SJSA1 (cell line): ENCODE measurements at regions not wholly inside any gene's neighbourhood (a gene's known extent, or its start where the extent isn't known, plus 50 kb on each side); places are given as distances from the start of the nearest gene placed in this dataset.

ENCODE experiments used
- DNase-seq, 2 experiments: peaks; one replicate each; pipeline ENCODE4 v3.0.0-alpha.2; 2015 to 2020; ENCODE audit warnings: low spot score in 2 of 2, low read depth in 1 of 2
- H3K27ac ChIP-seq: fragments of 250-450 bp; sonication (Bioruptor Pico); 2 replicates; pipeline ENCODE4 v1.5.1; 2020; ENCODE audit warnings: mild to moderate bottlenecking, moderate library complexity
- H3K27me3 ChIP-seq: fragments of 250-450 bp; sonication (Bioruptor Pico); replicated peaks from 2 replicates; pipeline ENCODE4 v1.5.1; 2020; ENCODE audit warnings: mild to moderate bottlenecking, moderate library complexity
- H3K36me3 ChIP-seq: fragments of 250-450 bp; sonication (Bioruptor Pico); 2 replicates; pipeline ENCODE4 v1.5.1; 2020; ENCODE audit warnings: mild to moderate bottlenecking
- H3K4me1 ChIP-seq: fragments of 250-450 bp; sonication (Bioruptor Pico); replicated peaks from 2 replicates; pipeline ENCODE4 v1.6.1; 2021; ENCODE audit warnings: mild to moderate bottlenecking
- H3K4me3 ChIP-seq: fragments of 250-450 bp; sonication (Bioruptor Pico); 2 replicates; pipeline ENCODE4 v1.5.1; 2020; ENCODE audit warnings: mild to moderate bottlenecking
- H3K9me3 ChIP-seq: fragments of 250-450 bp; sonication (Bioruptor Pico); replicated peaks from 2 replicates; pipeline ENCODE4 v1.5.1; 2020; ENCODE audit warnings: mild to moderate bottlenecking

DNA sequence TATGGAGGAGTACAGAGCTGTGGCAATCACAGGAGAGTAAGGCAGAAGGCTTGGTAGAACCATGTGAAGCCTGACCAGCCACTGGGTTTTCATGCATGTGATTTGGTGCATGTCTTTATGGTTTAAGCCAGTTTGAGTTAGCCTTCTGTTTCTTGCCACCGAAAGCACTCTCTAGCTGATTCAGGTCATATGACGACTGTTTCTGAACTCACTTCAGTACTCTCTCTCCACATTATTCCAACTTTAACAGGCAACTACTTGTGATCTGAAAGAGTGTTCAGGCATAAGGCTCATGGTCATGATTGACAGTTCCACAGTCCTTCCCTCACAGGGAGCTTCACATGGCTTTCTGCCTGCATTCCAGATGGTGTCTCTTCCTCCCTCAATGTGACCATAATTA lies 63.3 kb upstream of the TAB2 start:
- Histone ChIP-seq H3K4me3 (no peak overlapping the region), H3K4me1 (peaks cover 15% of the 10 kb centered on the region), H3K27me3 (no peaks in the 10 kb centered on the region), H3K36me3 (no peaks in the 10 kb centered on the region), H3K9me3 (no peaks in the 10 kb centered on the region), H3K27ac (no peak overlapping the region)
- DNase-seq, result no peak

DNA sequence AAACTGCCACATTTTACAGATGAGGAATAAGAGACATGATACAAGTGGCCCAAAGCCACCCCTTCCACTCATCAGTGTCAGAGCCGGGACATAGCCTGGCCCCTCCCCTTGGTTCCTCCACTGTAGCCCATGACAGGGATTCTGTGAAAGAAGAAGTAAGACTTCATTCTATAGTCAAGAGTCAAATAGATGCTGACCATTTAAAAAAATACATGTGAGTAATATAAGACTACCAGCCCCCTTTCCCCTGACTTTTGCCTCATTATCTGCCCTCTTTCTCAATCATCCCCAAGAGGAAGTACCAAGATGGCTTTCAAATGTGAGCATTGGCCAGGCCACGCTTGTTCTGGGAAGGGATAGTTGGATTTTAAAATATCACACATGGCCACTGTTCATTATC lies 57.8 kb upstream of the TAB2 start:
- no peaks in the 10 kb centered on the region for H3K27me3 ChIP-seq

DNA sequence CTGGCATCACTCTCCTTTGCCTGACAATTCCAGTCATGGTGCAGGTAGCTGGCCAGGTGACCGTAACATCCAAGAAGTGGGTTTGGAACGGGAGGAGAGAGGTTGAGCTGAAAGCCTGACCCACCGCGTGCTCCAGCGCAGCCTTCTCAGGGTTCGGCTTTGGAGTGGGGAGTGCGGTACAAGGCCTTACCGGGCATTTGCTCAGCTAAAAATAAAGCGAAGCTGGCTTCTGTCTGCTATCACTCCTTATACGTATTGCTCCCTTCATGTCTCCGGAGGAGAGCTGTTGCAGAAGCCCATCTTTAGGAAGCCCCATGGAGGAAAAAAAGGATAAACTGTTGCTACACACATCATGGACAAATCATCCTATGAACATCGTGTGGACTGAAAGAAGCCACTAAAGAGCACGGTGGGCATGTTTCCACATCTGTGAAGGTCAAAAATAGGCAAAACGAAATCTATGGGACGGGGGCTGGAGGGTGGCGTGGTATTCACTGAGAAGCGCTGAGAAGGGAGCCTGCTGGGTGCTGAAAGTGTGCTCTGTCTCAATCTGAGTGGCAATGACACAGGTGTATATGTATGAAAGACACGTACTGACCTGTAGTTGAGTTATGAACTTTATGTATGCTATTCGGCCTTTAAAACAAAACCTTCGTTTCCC lies 57.2 kb upstream of the TAB2 start:
- Histone ChIP-seq H3K4me1 (no peaks in the 10 kb centered on the region), H3K4me3 (no peak overlapping the region), H3K27ac (no peak overlapping the region), H3K27me3 (no peaks in the 10 kb centered on the region), H3K9me3 (no peaks in the 10 kb centered on the region), H3K36me3 (no peaks in the 10 kb centered on the region)
- no peak for DNase-seq

More for the DNA sequence above, 57.8 kb upstream of the TAB2 start:
- no peaks in the 10 kb centered on the region for H3K4me1 ChIP-seq
- no peak for DNase-seq
- H3K4me3 ChIP-seq, result no peak overlapping the region
- H3K9me3 ChIP-seq, result no peaks in the 10 kb centered on the region
- no peaks in the 10 kb centered on the region for H3K36me3 ChIP-seq
- no peak overlapping the region for H3K27ac ChIP-seq

DNA sequence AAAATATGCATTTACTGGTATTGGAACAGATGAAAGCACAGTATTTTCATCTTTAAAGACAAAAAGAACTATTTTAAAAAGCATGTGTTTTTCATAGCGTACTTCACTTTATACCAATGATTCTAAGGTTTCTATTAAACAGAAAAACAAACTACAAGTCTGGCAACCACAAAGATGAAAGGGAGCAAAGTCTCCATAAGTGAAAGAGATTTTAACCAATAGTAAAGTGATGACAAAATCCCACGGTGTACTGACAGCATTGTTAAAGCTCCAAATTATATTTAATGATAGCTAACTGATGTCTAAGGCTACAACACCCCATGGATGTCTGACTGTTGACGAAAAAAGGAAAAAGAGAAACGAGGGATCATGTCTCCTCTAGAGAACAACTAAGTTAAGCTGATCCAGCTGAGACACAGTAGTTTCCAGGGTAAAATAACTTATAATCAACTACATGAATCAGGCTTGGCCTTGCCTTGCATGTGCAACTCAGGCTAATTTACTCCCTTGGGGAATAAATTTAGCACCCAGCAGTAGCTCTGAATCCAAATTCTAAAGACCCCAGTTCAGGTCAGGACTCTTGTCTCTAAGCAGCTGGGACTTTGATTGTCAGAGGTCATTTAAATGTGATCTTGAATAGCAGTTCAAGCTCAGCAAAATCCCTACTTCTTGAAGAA lies 56.0 kb upstream of the TAB2 start:
- H3K9me3 ChIP-seq, result no peaks in the 10 kb centered on the region
- DNase-seq, result no peak
- no peaks in the 10 kb centered on the region for H3K4me1 ChIP-seq
- no peaks in the 10 kb centered on the region for H3K36me3 ChIP-seq
- no peak overlapping the region for H3K4me3 ChIP-seq
- H3K27me3 ChIP-seq, result no peaks in the 10 kb centered on the region
- H3K27ac ChIP-seq, result no peak overlapping the region

DNA sequence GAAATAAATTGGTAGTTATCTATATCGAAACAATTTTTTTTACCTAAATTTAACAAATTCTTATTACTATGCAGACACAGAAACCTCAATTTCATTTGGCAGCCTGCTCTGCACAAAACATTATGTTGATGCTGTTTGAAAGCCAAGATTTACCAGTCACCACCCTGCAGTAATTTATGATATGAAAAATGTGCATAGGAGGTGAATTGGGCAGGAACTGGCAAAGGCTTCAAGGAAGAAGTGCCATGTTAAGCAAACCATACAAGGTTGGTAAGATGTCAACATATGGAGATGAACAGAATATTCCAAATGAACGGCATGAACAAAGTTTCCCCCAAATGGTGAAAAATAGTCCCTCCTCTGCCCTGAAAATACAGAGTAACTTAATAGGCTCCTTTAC lies 54.2 kb upstream of the TAB2 start:
- Histone ChIP-seq H3K9me3 (no peaks in the 10 kb centered on the region), H3K27me3 (no peaks in the 10 kb centered on the region), H3K4me1 (no peaks in the 10 kb centered on the region), H3K4me3 (no peak overlapping the region), H3K27ac (no peak overlapping the region), H3K36me3 (no peaks in the 10 kb centered on the region)
- DNase-seq, result no peak

DNA sequence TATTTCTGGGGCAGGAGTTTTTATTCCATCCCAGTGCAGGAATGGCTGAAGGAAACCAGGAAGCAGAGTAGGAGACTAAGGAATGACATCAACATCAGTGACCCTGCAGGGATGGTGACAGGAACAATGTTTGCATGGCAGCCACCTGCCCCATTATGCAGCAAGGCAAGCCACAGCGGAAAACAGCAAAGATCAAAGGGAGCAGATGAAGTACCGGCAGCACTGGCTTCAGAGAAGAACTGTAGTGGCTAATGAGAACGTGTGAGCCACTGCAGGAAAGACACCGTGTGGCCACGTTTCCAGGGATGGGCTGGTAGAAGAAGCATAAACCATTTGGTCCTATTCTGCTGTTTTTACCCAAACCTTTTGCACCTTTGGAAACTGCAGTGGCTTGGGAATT lies 52.9 kb upstream of the TAB2 start:
- Histone ChIP-seq H3K36me3 (no peaks in the 10 kb centered on the region), H3K27me3 (no peaks in the 10 kb centered on the region), H3K27ac (no peak overlapping the region), H3K4me3 (no peak overlapping the region), H3K9me3 (no peaks in the 10 kb centered on the region; the same call in 1 of the 2 replicates), H3K4me1 (no peaks in the 10 kb centered on the region)
- no peak for DNase-seq

DNA sequence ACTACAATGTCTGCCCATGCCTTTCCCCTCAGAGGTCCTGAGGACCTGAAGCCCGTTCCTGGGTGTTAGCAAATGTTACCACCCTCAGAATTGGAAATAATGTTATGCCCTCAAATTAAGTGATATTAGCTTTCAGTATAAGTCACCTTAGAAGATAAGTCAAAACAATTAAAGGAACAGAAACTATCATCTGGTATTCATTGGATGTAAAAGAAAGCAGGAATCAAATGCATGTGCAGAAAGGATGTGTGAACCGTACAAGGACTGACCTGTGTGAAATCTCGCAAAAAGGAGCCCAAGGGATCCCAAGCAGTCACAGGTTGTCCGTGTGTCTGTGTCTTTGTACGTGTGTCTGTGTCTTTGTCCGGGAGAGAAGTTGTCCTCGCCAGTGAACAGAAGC lies 51.6 kb upstream of the TAB2 start:
- no peaks in the 10 kb centered on the region for H3K27me3 ChIP-seq
- no peak overlapping the region for H3K4me3 ChIP-seq
- no peak overlapping the region for H3K27ac ChIP-seq
- DNase-seq, result no peak
- H3K4me1 ChIP-seq, result no peaks in the 10 kb centered on the region
- H3K9me3 ChIP-seq, result no peaks in the 10 kb centered on the region; the same call in 1 of the 2 replicates
- H3K36me3 ChIP-seq, result no peaks in the 10 kb centered on the region

DNA sequence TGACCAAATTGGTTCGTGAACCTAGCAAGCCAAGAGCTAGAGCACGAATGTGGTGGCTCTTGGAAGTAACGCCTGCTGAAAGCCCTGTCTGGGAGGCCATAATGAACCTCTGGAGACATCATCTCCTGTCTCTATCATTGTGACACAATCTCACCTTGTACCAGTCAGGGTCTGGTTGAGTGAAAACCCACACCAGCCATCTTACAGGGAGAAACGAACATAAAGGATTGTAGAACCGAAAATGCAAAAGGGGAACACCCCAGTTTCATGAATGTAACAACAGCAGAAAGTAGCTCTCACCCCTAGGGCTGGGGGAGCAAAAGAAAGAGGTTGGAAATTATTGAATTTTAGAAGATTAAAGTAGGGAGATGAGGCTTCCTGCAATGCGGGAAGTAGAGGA lies 50.9 kb upstream of the TAB2 start:
- Histone ChIP-seq H3K27me3 (no peaks in the 10 kb centered on the region), H3K27ac (no peak overlapping the region), H3K36me3 (no peaks in the 10 kb centered on the region), H3K4me3 (no peak overlapping the region), H3K9me3 (no peaks in the 10 kb centered on the region; the same call in 1 of the 2 replicates), H3K4me1 (no peaks in the 10 kb centered on the region)
- no peak for DNase-seq

DNA sequence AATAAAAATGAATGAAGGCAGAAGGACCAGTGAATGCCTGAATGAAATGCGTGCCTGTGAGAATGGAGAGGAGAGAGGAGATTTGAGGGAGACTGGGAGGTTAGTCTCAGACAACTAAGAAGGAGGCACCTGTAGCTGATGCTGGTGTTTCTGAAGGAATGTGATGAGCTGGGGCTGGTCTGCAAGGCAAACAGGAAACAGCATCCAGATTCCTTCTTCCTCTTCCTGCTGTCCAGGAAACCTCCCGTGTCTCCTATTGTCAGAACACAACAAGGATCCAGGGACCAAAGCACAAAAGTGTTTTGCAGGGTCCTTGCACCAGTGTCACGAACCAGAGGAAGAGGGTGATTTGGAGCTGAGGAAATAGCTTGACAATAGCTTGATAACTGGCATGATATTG lies 50.4 kb upstream of the TAB2 start:
- Histone ChIP-seq H3K27me3 (no peaks in the 10 kb centered on the region), H3K27ac (no peak overlapping the region), H3K9me3 (no peaks in the 10 kb centered on the region; the same call in 1 of the 2 replicates), H3K36me3 (no peaks in the 10 kb centered on the region), H3K4me1 (no peaks in the 10 kb centered on the region), H3K4me3 (no peak overlapping the region)
- no peak for DNase-seq

DNA sequence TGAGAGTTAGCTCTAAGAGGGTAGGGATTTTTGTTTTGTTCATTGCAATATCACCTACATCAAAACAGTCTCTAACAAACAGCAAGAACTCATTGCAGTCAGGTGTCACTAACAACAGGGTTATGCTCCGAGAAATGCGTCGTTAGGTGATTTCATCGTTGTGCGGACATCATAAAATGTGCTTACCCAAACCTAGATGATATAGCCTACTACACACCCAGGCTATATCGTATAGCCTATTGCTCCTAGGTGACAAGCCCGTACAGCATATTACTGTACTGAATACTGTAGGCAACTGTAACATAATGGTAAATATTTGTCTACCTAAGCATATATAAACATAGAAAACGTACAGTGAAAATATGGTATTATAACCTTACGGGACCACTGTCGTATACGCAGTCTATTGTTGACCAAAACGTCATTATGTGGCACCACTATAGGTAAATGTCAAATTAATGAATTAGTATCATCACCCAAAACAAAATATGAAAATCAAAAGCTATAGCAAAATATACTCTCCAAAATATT lies 49.9 kb upstream of the TAB2 start:
- Histone ChIP-seq H3K27ac (no peak overlapping the region), H3K4me1 (no peaks in the 10 kb centered on the region), H3K36me3 (no peaks in the 10 kb centered on the region), H3K9me3 (no peaks in the 10 kb centered on the region; the same call in 1 of the 2 replicates), H3K27me3 (no peaks in the 10 kb centered on the region), H3K4me3 (no peak overlapping the region)
- DNase-seq, result no peak
